GM23338 (cell line): ENCODE measurements at regions not wholly inside any gene's neighbourhood (a gene's known extent, or its start where the extent isn't known, plus 50 kb on each side); places are given as distances from the start of the nearest gene placed in this dataset.

Source experiments
- ATAC-seq: fragments of 200-7000 bp; cut with Tn5 transposase; 3 replicates; pipeline ENCODE4 v1.9.1; 2020
- DNase-seq: peaks from one replicate; pipeline ENCODE4 v3.0.0-alpha.2; 2015; ENCODE audit warnings: low spot score
- H2AFZ ChIP-seq: fragments of 200-600 bp; sonication (generic); 2 replicates; pipeline ENCODE4 v1.8.0; 2016; ENCODE audit warnings: antibody characterized with exemption, mild to moderate bottlenecking, moderate library complexity
- H3F3A ChIP-seq: fragments of 200-600 bp; sonication (generic); replicated peaks from 2 replicates; pipeline ENCODE4 v1.8.0; 2017; ENCODE audit warnings: antibody characterized with exemption, mixed run types, low read depth
- H3K27ac ChIP-seq: fragments of 200-600 bp; sonication (generic); 2 replicates; pipeline ENCODE4 v1.6.1; 2016; ENCODE audit warnings: low read depth
- H3K27me3 ChIP-seq: fragments of 200-600 bp; sonication (generic); 2 replicates; pipeline ENCODE4 v1.8.0; 2016; ENCODE audit warnings: mild to moderate bottlenecking, mixed run types, moderate library complexity; ENCODE audit not compliant: insufficient read depth
- H3K36me3 ChIP-seq: fragments of 200-600 bp; sonication (generic); 2 replicates; pipeline ENCODE4 v1.8.0; 2016; ENCODE audit warnings: mild to moderate bottlenecking; ENCODE audit not compliant: insufficient read depth
- H3K4me1 ChIP-seq: fragments of 200-600 bp; sonication (generic); 2 replicates; pipeline ENCODE4 v1.8.0; 2016; ENCODE audit warnings: mild to moderate bottlenecking, moderate library complexity; ENCODE audit not compliant: insufficient read depth
- H3K4me2 ChIP-seq: fragments of 200-600 bp; sonication (generic); 2 replicates; pipeline ENCODE4 v1.7.1; 2017; ENCODE audit warnings: mixed run types
- H3K4me3 ChIP-seq: fragments of 200-600 bp; sonication (generic); 2 replicates; pipeline ENCODE4 v1.6.1; 2016; ENCODE audit warnings: mixed run types
- H3K79me2 ChIP-seq: fragments of 200-600 bp; sonication (generic); replicated peaks from 2 replicates; pipeline ENCODE4 v1.8.0; 2017; ENCODE audit warnings: mild to moderate bottlenecking; ENCODE audit not compliant: insufficient read depth
- H3K9me2 ChIP-seq: fragments of 200-600 bp; sonication (generic); 2 replicates; pipeline ENCODE4 v1.8.0; 2017; ENCODE audit not compliant: insufficient read depth
- H4K20me1 ChIP-seq: fragments of 200-600 bp; sonication (generic); replicated peaks from 2 replicates; pipeline ENCODE4 v1.8.0; 2017; ENCODE audit warnings: mild to moderate bottlenecking; ENCODE audit not compliant: insufficient read depth
- H3K27ac Mint-ChIP-seq: 2 replicates; pipeline ENCODE4 v1.8.0; 2020; ENCODE audit warnings: inconsistent platforms, mild to moderate bottlenecking, moderate library complexity, mixed read lengths
- H3K27me3 Mint-ChIP-seq: 3 replicates; pipeline ENCODE4 v1.8.0; 2022; ENCODE audit warnings: low read depth, mild to moderate bottlenecking, moderate library complexity, mixed read lengths, inconsistent platforms; ENCODE audit not compliant: insufficient read depth, poor library complexity
- H3K36me3 Mint-ChIP-seq: 3 replicates; pipeline ENCODE4 v1.8.0; 2021; ENCODE audit warnings: low read depth, mild to moderate bottlenecking, inconsistent platforms, moderate library complexity, mixed read lengths
- H3K4me1 Mint-ChIP-seq: 3 replicates; pipeline ENCODE4 v1.8.0; 2020; ENCODE audit warnings: mild to moderate bottlenecking, inconsistent platforms, mixed read lengths
- H3K4me3 Mint-ChIP-seq: 3 replicates; pipeline ENCODE4 v1.8.0; 2021; ENCODE audit warnings: moderate library complexity, mild to moderate bottlenecking, inconsistent platforms, mixed read lengths
- H3K9me3 Mint-ChIP-seq: 3 replicates; pipeline ENCODE4 v1.8.0; 2020; ENCODE audit warnings: moderate library complexity, mild to moderate bottlenecking, inconsistent platforms, mixed read lengths
- CREB1 ChIP-seq: fragments of 250-450 bp; sonication (Bioruptor Pico); IDR thresholded peaks from 2 replicates; pipeline ENCODE4 v1.5.0; 2020; ENCODE audit warnings: low read depth, mild to moderate bottlenecking, moderate library complexity
- CTCF ChIP-seq, 2 experiments: fragments of 200-600 bp in 1 of 2; sonication (generic) in 1 of 2; conservative IDR thresholded peaks; 2 replicates each; pipeline versions ENCODE4 v1.5.1 to v1.6.1; 2016 to 2017; ENCODE audit warnings: antibody characterized with exemption in 2 of 2, low read depth in 2 of 2, mild to moderate bottlenecking in 2 of 2, moderate library complexity in 1 of 2
- ETS1 ChIP-seq: IDR thresholded peaks from 2 replicates; pipeline ENCODE4 v1.6.1; 2016; ENCODE audit warnings: antibody characterized with exemption
- EZH2 ChIP-seq: fragments of 200-600 bp; sonication (generic); IDR thresholded peaks from one replicate; pipeline ENCODE4 v1.8.0; 2017; ENCODE audit warnings: antibody characterized with exemption, mild to moderate bottlenecking, low read depth; ENCODE audit not compliant: unreplicated experiment
- EZH2phosphoT487 ChIP-seq: fragments of 200-600 bp; sonication (generic); IDR thresholded peaks from one replicate; pipeline ENCODE4 v1.8.1; 2018; ENCODE audit warnings: antibody characterized with exemption; ENCODE audit not compliant: unreplicated experiment
- JUNB ChIP-seq: IDR thresholded peaks from one replicate; pipeline ENCODE4 v1.6.1; 2016; ENCODE audit warnings: antibody characterized with exemption; ENCODE audit not compliant: unreplicated experiment
- POLR2AphosphoS5 ChIP-seq: IDR thresholded peaks from 2 replicates; pipeline ENCODE4 v1.6.1; 2016; ENCODE audit warnings: antibody characterized with exemption, low read depth
- REST ChIP-seq: IDR thresholded peaks from one replicate; pipeline ENCODE4 v1.6.1; 2018; ENCODE audit warnings: antibody characterized with exemption; ENCODE audit not compliant: unreplicated experiment
- STAT1 ChIP-seq: IDR thresholded peaks from one replicate; pipeline ENCODE4 v1.6.1; 2016; ENCODE audit warnings: antibody characterized with exemption; ENCODE audit not compliant: unreplicated experiment
- ZNF114 ChIP-seq: fragments of 250-450 bp; sonication (Bioruptor Pico); IDR thresholded peaks from 2 replicates; pipeline ENCODE4 v1.5.0; 2020; ENCODE audit warnings: mild to moderate bottlenecking, moderate library complexity
- ZNF331 ChIP-seq: fragments of 250-450 bp; sonication (Bioruptor Pico); IDR thresholded peaks from 2 replicates; pipeline ENCODE4 v1.5.0; 2020; ENCODE audit warnings: low read depth, mild to moderate bottlenecking, moderate library complexity

DNA sequence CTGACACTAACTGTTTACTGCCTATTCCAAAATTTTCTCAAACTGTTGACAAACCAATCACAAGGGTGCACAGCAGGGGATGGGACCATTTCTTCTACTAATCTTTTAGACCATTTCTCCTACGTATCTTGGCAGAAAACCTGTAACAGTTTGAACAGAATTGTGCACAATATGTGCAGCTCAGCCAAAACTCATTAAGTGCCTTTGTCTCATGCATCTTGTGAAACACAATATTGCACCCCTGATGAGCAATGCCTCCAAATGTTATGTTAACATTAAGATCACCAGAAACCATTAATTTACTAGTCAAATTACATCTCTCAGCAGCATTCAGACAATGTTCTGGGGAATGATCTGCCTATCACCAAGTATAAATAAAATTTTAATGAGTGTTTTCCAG lies 247.5 kb downstream of the NRIP1 start:
- no peak for TF ChIP-seq EZH2phosphoT487
- no peak for TF ChIP-seq ETS1
- TF ChIP-seq EZH2: no peak
- no peak for TF ChIP-seq ZNF331 (CRISPR knock-in tag)
- no peak for TF ChIP-seq REST
- TF ChIP-seq POLR2AphosphoS5: no peak
- no peak for TF ChIP-seq CTCF (conservative IDR thresholded peaks at IDR 0.05; ENCODE audit: low read depth in 2 of 2)
- TF ChIP-seq ZNF114: no peak
- no peak for TF ChIP-seq STAT1
- no peak for TF ChIP-seq CREB1 (CRISPR knock-in tag)
- Histone ChIP-seq H3F3A (no peaks in the 10 kb centered on the region), H4K20me1 (no peaks in the 10 kb centered on the region), H3K79me2 (no peaks in the 10 kb centered on the region), H3K27me3 (no peaks in the 10 kb centered on the region), H3K4me1 (peaks cover 9% of the 10 kb centered on the region), H3K4me2 (no peak overlapping the region), H3K36me3 (no peaks in the 10 kb centered on the region), H3K4me3 (no peak overlapping the region), H3K9me2 (no peaks in the 10 kb centered on the region), H2AFZ (no peak overlapping the region), H3K27ac (no peak overlapping the region)
- Mint-ChIP-seq H3K4me1 (peaks cover 12% of the 10 kb centered on the region), H3K9me3 (peaks cover 5% of the 10 kb centered on the region; the same call in 1 of the 3 replicates), H3K27me3 (peaks cover 3% of the 10 kb centered on the region), H3K36me3 (peaks cover 2% of the 10 kb centered on the region; the same call in 1 of the 3 replicates), H3K27ac (no peak overlapping the region), H3K4me3 (no peak overlapping the region)
- DNase-seq (no peak), ATAC-seq (no peak)

DNA sequence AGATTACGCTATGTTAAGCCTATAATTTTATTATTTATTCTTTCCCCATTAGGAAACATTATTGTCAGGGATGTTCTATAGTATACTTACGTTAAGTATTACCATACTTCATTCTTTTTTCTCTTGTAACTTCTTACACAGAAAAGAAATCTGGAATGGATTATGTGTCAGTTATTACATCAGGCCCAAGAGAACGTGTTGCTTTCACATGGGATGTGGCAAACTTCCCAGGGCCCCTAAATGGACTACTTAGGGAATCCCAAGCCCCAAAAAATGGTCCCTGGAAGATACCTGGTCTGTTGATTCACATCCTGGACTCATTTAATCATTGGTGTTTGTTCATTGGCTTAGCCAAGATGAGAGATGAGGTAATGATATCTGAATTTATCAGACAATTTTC lies 249.8 kb downstream of the NRIP1 start:
- ATAC-seq (no peak), DNase-seq (no peak)
- Mint-ChIP-seq H3K27ac (no peak overlapping the region), H3K27me3 (peaks cover 3% of the 10 kb centered on the region), H3K4me3 (no peak overlapping the region), H3K9me3 (peaks cover 15% of the 10 kb centered on the region), H3K4me1 (peaks cover 4% of the 10 kb centered on the region), H3K36me3 (peaks cover 11% of the 10 kb centered on the region)
- Histone ChIP-seq H3K79me2 (no peaks in the 10 kb centered on the region), H3K4me3 (no peak overlapping the region), H4K20me1 (no peaks in the 10 kb centered on the region), H3K36me3 (no peaks in the 10 kb centered on the region), H2AFZ (no peak overlapping the region), H3K4me2 (no peak overlapping the region), H3K27me3 (no peaks in the 10 kb centered on the region), H3F3A (no peaks in the 10 kb centered on the region), H3K27ac (no peak overlapping the region), H3K9me2 (no peaks in the 10 kb centered on the region), H3K4me1 (peaks cover 3% of the 10 kb centered on the region)
- TF ChIP-seq STAT1: no peak
- no peak for TF ChIP-seq ZNF114
- no peak for TF ChIP-seq JUNB
- TF ChIP-seq EZH2: no peak
